GM23338 (cell line): ENCODE measurements at regions not wholly inside any gene's neighbourhood (a gene's known extent, or its start where the extent isn't known, plus 50 kb on each side); places are given as distances from the start of the nearest gene placed in this dataset.

Experiments used
- ATAC-seq: fragments of 200-7000 bp; cut with Tn5 transposase; 3 replicates; pipeline ENCODE4 v1.9.1; 2020
- DNase-seq: peaks from one replicate; pipeline ENCODE4 v3.0.0-alpha.2; 2015; ENCODE audit warnings: low spot score
- H2AFZ ChIP-seq: fragments of 200-600 bp; sonication (generic); 2 replicates; pipeline ENCODE4 v1.8.0; 2016; ENCODE audit warnings: antibody characterized with exemption, mild to moderate bottlenecking, moderate library complexity
- H3F3A ChIP-seq: fragments of 200-600 bp; sonication (generic); replicated peaks from 2 replicates; pipeline ENCODE4 v1.8.0; 2017; ENCODE audit warnings: antibody characterized with exemption, mixed run types, low read depth
- H3K27ac ChIP-seq: fragments of 200-600 bp; sonication (generic); 2 replicates; pipeline ENCODE4 v1.6.1; 2016; ENCODE audit warnings: low read depth
- H3K27me3 ChIP-seq: fragments of 200-600 bp; sonication (generic); 2 replicates; pipeline ENCODE4 v1.8.0; 2016; ENCODE audit warnings: mild to moderate bottlenecking, mixed run types, moderate library complexity; ENCODE audit not compliant: insufficient read depth
- H3K36me3 ChIP-seq: fragments of 200-600 bp; sonication (generic); 2 replicates; pipeline ENCODE4 v1.8.0; 2016; ENCODE audit warnings: mild to moderate bottlenecking; ENCODE audit not compliant: insufficient read depth
- H3K4me1 ChIP-seq: fragments of 200-600 bp; sonication (generic); 2 replicates; pipeline ENCODE4 v1.8.0; 2016; ENCODE audit warnings: mild to moderate bottlenecking, moderate library complexity; ENCODE audit not compliant: insufficient read depth
- H3K4me2 ChIP-seq: fragments of 200-600 bp; sonication (generic); 2 replicates; pipeline ENCODE4 v1.7.1; 2017; ENCODE audit warnings: mixed run types
- H3K4me3 ChIP-seq: fragments of 200-600 bp; sonication (generic); 2 replicates; pipeline ENCODE4 v1.6.1; 2016; ENCODE audit warnings: mixed run types
- H3K79me2 ChIP-seq: fragments of 200-600 bp; sonication (generic); replicated peaks from 2 replicates; pipeline ENCODE4 v1.8.0; 2017; ENCODE audit warnings: mild to moderate bottlenecking; ENCODE audit not compliant: insufficient read depth
- H3K9me2 ChIP-seq: fragments of 200-600 bp; sonication (generic); 2 replicates; pipeline ENCODE4 v1.8.0; 2017; ENCODE audit not compliant: insufficient read depth
- H4K20me1 ChIP-seq: fragments of 200-600 bp; sonication (generic); replicated peaks from 2 replicates; pipeline ENCODE4 v1.8.0; 2017; ENCODE audit warnings: mild to moderate bottlenecking; ENCODE audit not compliant: insufficient read depth
- H3K27ac Mint-ChIP-seq: 2 replicates; pipeline ENCODE4 v1.8.0; 2020; ENCODE audit warnings: inconsistent platforms, mild to moderate bottlenecking, moderate library complexity, mixed read lengths
- H3K27me3 Mint-ChIP-seq: 3 replicates; pipeline ENCODE4 v1.8.0; 2022; ENCODE audit warnings: low read depth, mild to moderate bottlenecking, moderate library complexity, mixed read lengths, inconsistent platforms; ENCODE audit not compliant: insufficient read depth, poor library complexity
- H3K36me3 Mint-ChIP-seq: 3 replicates; pipeline ENCODE4 v1.8.0; 2021; ENCODE audit warnings: low read depth, mild to moderate bottlenecking, inconsistent platforms, moderate library complexity, mixed read lengths
- H3K4me1 Mint-ChIP-seq: 3 replicates; pipeline ENCODE4 v1.8.0; 2020; ENCODE audit warnings: mild to moderate bottlenecking, inconsistent platforms, mixed read lengths
- H3K4me3 Mint-ChIP-seq: 3 replicates; pipeline ENCODE4 v1.8.0; 2021; ENCODE audit warnings: moderate library complexity, mild to moderate bottlenecking, inconsistent platforms, mixed read lengths
- H3K9me3 Mint-ChIP-seq: 3 replicates; pipeline ENCODE4 v1.8.0; 2020; ENCODE audit warnings: moderate library complexity, mild to moderate bottlenecking, inconsistent platforms, mixed read lengths
- CREB1 ChIP-seq: fragments of 250-450 bp; sonication (Bioruptor Pico); IDR thresholded peaks from 2 replicates; pipeline ENCODE4 v1.5.0; 2020; ENCODE audit warnings: low read depth, mild to moderate bottlenecking, moderate library complexity
- CTCF ChIP-seq, 2 experiments: fragments of 200-600 bp in 1 of 2; sonication (generic) in 1 of 2; conservative IDR thresholded peaks; 2 replicates each; pipeline versions ENCODE4 v1.5.1 to v1.6.1; 2016 to 2017; ENCODE audit warnings: antibody characterized with exemption in 2 of 2, low read depth in 2 of 2, mild to moderate bottlenecking in 2 of 2, moderate library complexity in 1 of 2
- ETS1 ChIP-seq: IDR thresholded peaks from 2 replicates; pipeline ENCODE4 v1.6.1; 2016; ENCODE audit warnings: antibody characterized with exemption
- EZH2 ChIP-seq: fragments of 200-600 bp; sonication (generic); IDR thresholded peaks from one replicate; pipeline ENCODE4 v1.8.0; 2017; ENCODE audit warnings: antibody characterized with exemption, mild to moderate bottlenecking, low read depth; ENCODE audit not compliant: unreplicated experiment
- EZH2phosphoT487 ChIP-seq: fragments of 200-600 bp; sonication (generic); IDR thresholded peaks from one replicate; pipeline ENCODE4 v1.8.1; 2018; ENCODE audit warnings: antibody characterized with exemption; ENCODE audit not compliant: unreplicated experiment
- JUNB ChIP-seq: IDR thresholded peaks from one replicate; pipeline ENCODE4 v1.6.1; 2016; ENCODE audit warnings: antibody characterized with exemption; ENCODE audit not compliant: unreplicated experiment
- NANOG ChIP-seq: IDR thresholded peaks from 2 replicates; pipeline ENCODE4 v1.6.1; 2016; ENCODE audit warnings: antibody characterized with exemption, borderline replicate concordance
- POLR2AphosphoS5 ChIP-seq: IDR thresholded peaks from 2 replicates; pipeline ENCODE4 v1.6.1; 2016; ENCODE audit warnings: antibody characterized with exemption, low read depth

GRCh38 chr4:10743357-10743756, 58.8 kb upstream of the CLNK start:
- no peak for ATAC-seq
- no peak overlapping the region for H3K4me2 ChIP-seq
- no peak for DNase-seq
- no peaks in the 10 kb centered on the region for H3F3A ChIP-seq
- no peaks in the 10 kb centered on the region; the same call in 1 of the 2 replicates for H3K9me2 ChIP-seq
- no peaks in the 10 kb centered on the region for H3K9me3 Mint-ChIP-seq
- no peaks in the 10 kb centered on the region for H3K36me3 ChIP-seq
- H3K27me3 Mint-ChIP-seq: no peaks in the 10 kb centered on the region
- H3K4me1 ChIP-seq: no peaks in the 10 kb centered on the region
- no peak overlapping the region for H3K4me3 Mint-ChIP-seq
- TF ChIP-seq POLR2AphosphoS5 (no peak), JUNB (no peak), EZH2 (no peak), CTCF (conservative IDR thresholded peaks at IDR 0.05; ENCODE audit: low read depth in 2 of 2) (no peak), ETS1 (no peak)
- H3K36me3 Mint-ChIP-seq: no peaks in the 10 kb centered on the region
- H3K4me3 ChIP-seq: no peak overlapping the region
- peaks cover 5% of the 10 kb centered on the region; the same call in 2 of the 3 replicates for H3K4me1 Mint-ChIP-seq
- H3K79me2 ChIP-seq: no peaks in the 10 kb centered on the region
- no peaks in the 10 kb centered on the region for H4K20me1 ChIP-seq
- H3K27ac Mint-ChIP-seq: no peak overlapping the region
- no peak overlapping the region for H3K27ac ChIP-seq
- H2AFZ ChIP-seq: no peak overlapping the region
- H3K27me3 ChIP-seq: no peaks in the 10 kb centered on the region

- peaks cover 9% of the 10 kb centered on the region; the same call in 2 of the 3 replicates for H3K4me1 Mint-ChIP-seq
- TF ChIP-seq EZH2phosphoT487 (no peak), POLR2AphosphoS5 (no peak), ETS1 (no peak), NANOG (no peak), CTCF (conservative IDR thresholded peaks at IDR 0.05; ENCODE audit: low read depth in 2 of 2) (no peak), CREB1 (CRISPR knock-in tag) (no peak)
Observed at GRCh38 chr4:10741961-10742699, 57.6 kb upstream of the CLNK start.

More at GRCh38 chr4:10741961-10742699, 57.6 kb upstream of the CLNK start:
- H3K27ac ChIP-seq: no peak overlapping the region
- no peaks in the 10 kb centered on the region for H3K79me2 ChIP-seq
- Mint-ChIP-seq H3K27ac (no peak overlapping the region), H3K9me3 (no peaks in the 10 kb centered on the region), H3K27me3 (no peaks in the 10 kb centered on the region), H3K36me3 (no peaks in the 10 kb centered on the region), H3K4me3 (no peak overlapping the region)
- ATAC-seq (no peak), DNase-seq (no peak)
- H2AFZ ChIP-seq: no peak overlapping the region
- H3K4me3 ChIP-seq: no peak overlapping the region
- no peaks in the 10 kb centered on the region for H3F3A ChIP-seq
- no peaks in the 10 kb centered on the region for H4K20me1 ChIP-seq
- H3K9me2 ChIP-seq: no peaks in the 10 kb centered on the region
- no peaks in the 10 kb centered on the region for H3K27me3 ChIP-seq
- no peaks in the 10 kb centered on the region; the same call in 1 of the 2 replicates for H3K4me1 ChIP-seq
- H3K36me3 ChIP-seq: no peaks in the 10 kb centered on the region
- no peak overlapping the region for H3K4me2 ChIP-seq
